ENCODE measurements at regions not wholly inside any gene's neighbourhood (a gene's known extent, or its start where the extent isn't known, plus 50 kb on each side); places are given as distances from the start of the nearest gene placed in this dataset.

GRCh38 chr7:110486549-110486948 is 604.4 kb upstream of the LRRN3 start:
- TF ChIP-seq POLR2A (IDR thresholded peaks at IDR 0.05): no peak
- TF ChIP-seq, protein P1, sequence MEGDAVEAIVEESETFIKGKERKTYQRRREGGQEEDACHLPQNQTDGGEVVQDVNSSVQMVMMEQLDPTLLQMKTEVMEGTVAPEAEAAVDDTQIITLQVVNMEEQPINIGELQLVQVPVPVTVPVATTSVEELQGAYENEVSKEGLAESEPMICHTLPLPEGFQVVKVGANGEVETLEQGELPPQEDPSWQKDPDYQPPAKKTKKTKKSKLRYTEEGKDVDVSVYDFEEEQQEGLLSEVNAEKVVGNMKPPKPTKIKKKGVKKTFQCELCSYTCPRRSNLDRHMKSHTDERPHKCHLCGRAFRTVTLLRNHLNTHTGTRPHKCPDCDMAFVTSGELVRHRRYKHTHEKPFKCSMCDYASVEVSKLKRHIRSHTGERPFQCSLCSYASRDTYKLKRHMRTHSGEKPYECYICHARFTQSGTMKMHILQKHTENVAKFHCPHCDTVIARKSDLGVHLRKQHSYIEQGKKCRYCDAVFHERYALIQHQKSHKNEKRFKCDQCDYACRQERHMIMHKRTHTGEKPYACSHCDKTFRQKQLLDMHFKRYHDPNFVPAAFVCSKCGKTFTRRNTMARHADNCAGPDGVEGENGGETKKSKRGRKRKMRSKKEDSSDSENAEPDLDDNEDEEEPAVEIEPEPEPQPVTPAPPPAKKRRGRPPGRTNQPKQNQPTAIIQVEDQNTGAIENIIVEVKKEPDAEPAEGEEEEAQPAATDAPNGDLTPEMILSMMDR (IDR thresholded peaks at IDR 0.05): no peak

Data from uterus (tissue), 2 donors.